Osteocyte (in vitro differentiated cells): ENCODE measurements at regions not wholly inside any gene's neighbourhood (a gene's known extent, or its start where the extent isn't known, plus 50 kb on each side); places are given as distances from the start of the nearest gene placed in this dataset.
"Not testable (repeated sequence)": the region's sequence is repeated elsewhere in the genome, so short reads cannot be mapped to it uniquely, and the experiment has no call there.

Experiments used
- DNase-seq: peaks from one replicate; pipeline ENCODE4 v3.0.0; 2021; ENCODE audit warnings: mixed read lengths; ENCODE audit not compliant: unreplicated experiment; ENCODE audit errors: extremely low spot score
- H3K27ac Mint-ChIP-seq: one replicate; pipeline ENCODE4 v1.8.0; 2021; ENCODE audit warnings: mild to moderate bottlenecking, mixed read lengths; ENCODE audit not compliant: unreplicated experiment
- H3K27me3 Mint-ChIP-seq: one replicate; pipeline ENCODE4 v1.8.0; 2021; ENCODE audit warnings: mixed read lengths; ENCODE audit not compliant: unreplicated experiment
- H3K36me3 Mint-ChIP-seq: one replicate; pipeline ENCODE4 v1.8.0; 2021; ENCODE audit warnings: mixed read lengths; ENCODE audit not compliant: unreplicated experiment
- H3K4me1 Mint-ChIP-seq: one replicate; pipeline ENCODE4 v1.8.0; 2021; ENCODE audit warnings: mixed read lengths; ENCODE audit not compliant: unreplicated experiment
- H3K4me3 Mint-ChIP-seq: one replicate; pipeline ENCODE4 v1.8.0; 2021; ENCODE audit warnings: mild to moderate bottlenecking, moderate library complexity, mixed read lengths; ENCODE audit not compliant: unreplicated experiment
- H3K9me3 Mint-ChIP-seq: one replicate; pipeline ENCODE4 v1.8.0; 2021; ENCODE audit warnings: mixed read lengths; ENCODE audit not compliant: unreplicated experiment
- TF ChIP-seq, protein P1 (sequence below): fragments of 200-600 bp; sonication (generic); IDR thresholded peaks from 2 replicates; pipeline ENCODE4 v1.5.0; 2021; ENCODE audit warnings: antibody characterized with exemption, mild to moderate bottlenecking, moderate library complexity

DNA sequence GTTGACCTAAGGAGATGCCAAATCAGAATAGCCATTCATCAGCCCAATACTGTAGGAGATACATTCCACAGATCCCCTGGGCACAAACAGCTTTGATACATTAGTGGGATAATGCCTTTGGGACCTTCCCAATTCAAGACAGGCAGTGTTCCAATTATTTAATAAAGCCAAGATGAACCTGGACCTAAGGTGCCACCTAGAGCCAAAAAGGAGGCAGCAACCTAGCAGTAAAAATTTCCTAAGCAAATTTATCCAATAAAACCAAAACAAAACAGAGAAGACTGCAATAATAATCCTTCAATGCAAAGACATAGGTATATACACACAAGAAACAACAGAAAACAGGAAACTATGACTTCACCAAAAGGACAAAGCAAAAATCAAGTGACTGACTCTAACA is 253.0 kb downstream of the HINT1 start:
- TF ChIP-seq, protein P1, sequence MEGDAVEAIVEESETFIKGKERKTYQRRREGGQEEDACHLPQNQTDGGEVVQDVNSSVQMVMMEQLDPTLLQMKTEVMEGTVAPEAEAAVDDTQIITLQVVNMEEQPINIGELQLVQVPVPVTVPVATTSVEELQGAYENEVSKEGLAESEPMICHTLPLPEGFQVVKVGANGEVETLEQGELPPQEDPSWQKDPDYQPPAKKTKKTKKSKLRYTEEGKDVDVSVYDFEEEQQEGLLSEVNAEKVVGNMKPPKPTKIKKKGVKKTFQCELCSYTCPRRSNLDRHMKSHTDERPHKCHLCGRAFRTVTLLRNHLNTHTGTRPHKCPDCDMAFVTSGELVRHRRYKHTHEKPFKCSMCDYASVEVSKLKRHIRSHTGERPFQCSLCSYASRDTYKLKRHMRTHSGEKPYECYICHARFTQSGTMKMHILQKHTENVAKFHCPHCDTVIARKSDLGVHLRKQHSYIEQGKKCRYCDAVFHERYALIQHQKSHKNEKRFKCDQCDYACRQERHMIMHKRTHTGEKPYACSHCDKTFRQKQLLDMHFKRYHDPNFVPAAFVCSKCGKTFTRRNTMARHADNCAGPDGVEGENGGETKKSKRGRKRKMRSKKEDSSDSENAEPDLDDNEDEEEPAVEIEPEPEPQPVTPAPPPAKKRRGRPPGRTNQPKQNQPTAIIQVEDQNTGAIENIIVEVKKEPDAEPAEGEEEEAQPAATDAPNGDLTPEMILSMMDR, result peak; percentile 31
- no peak overlapping the region for H3K4me3 Mint-ChIP-seq
- peaks cover 18% of the 10 kb centered on the region for H3K27me3 Mint-ChIP-seq
- H3K9me3 Mint-ChIP-seq, result peaks cover 37% of the 10 kb centered on the region
- H3K36me3 Mint-ChIP-seq, result no peaks in the 10 kb centered on the region
- H3K4me1 Mint-ChIP-seq, result no peaks in the 10 kb centered on the region
- no peak overlapping the region for H3K27ac Mint-ChIP-seq
- no peak for DNase-seq

DNA sequence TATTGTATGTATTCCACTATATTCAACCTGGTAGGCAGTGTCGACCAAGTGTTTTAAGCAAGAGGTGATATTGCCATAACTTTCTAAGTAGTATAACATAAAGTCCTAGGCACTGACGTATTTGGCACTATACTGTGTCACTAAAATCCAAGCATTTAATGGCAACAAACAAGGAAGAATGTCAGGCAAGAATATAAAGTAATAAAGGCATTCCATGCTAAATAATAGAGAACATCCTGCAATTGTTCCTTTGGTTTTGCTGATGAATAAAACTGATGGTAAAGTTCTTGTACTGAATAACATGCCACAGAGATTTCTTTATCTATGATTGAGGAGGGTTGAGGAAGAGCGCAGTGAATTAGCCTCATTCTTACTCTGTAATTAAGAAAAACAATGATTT is 256.9 kb downstream of the HINT1 start:
- H3K4me3 Mint-ChIP-seq, result no peak overlapping the region
- no peak overlapping the region for H3K27ac Mint-ChIP-seq
- H3K4me1 Mint-ChIP-seq, result no peaks in the 10 kb centered on the region
- TF ChIP-seq, protein P1, result no peak
- no peak for DNase-seq
- H3K27me3 Mint-ChIP-seq, result peaks cover 11% of the 10 kb centered on the region
- peaks cover 14% of the 10 kb centered on the region for H3K9me3 Mint-ChIP-seq
- no peaks in the 10 kb centered on the region for H3K36me3 Mint-ChIP-seq

DNA sequence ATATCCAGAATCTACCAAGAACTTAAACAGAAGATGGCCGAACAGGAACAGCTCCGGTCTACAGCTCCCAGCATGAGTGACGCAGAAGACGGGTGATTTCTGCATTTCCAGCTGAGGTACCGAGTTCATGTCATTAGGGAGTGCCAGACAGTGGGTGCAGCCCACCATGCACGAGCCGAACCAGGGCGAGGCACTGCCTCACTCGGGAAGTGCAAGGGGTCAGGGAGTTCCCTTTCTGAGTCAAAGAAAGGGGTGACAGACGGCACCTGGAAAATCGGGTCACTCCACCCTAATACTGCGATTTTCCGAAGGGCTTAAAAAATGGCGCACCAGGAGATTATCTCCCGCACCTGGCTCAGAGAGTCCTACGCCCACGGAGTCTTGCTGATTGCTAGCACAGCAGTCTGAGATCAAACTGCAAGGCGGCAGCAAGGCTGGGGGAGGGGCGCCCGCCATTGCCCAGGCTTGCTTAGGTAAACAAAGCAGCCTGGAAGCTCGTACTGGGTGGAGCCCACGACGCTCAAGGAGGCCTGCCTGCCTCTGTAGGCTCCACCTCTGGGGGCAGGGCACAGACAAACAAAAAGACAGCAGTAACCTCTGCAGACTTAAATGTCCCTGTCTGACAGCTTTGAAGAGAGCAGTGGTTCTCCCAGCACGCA is 267.4 kb downstream of the HINT1 start:
- H3K27ac Mint-ChIP-seq, result not testable (repeated sequence)
- peak overlapping the region; percentile 15 for H3K4me3 Mint-ChIP-seq

DNA sequence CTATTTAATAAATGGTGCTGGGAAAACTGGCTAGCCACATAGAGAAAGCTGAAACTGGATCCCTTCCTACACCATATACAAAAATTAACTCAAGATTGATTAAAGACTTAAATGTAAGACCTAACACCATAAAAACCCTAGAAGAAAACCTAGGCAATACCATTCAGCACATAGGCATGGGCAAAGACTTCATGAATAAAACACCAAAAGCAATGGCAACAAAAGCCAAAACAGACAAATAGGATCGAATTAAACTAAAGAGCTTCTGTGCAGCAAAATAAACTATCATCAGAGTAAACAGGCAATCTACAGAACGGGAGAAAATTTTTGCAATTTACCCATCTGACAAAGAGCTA is 267.9 kb downstream of the HINT1 start:
- not testable (repeated sequence) for H3K36me3 Mint-ChIP-seq, H3K4me1 Mint-ChIP-seq, DNase-seq, H3K27ac Mint-ChIP-seq
- Mint-ChIP-seq H3K27me3 (peaks cover 13% of the 10 kb centered on the region), H3K9me3 (peaks cover 12% of the 10 kb centered on the region), H3K4me3 (peak overlapping the region; percentile 15)

More for the DNA sequence above, 267.4 kb downstream of the HINT1 start:
- not testable (repeated sequence) for DNase-seq, H3K36me3 Mint-ChIP-seq, H3K4me1 Mint-ChIP-seq
- H3K9me3 Mint-ChIP-seq, result peaks cover 12% of the 10 kb centered on the region
- H3K27me3 Mint-ChIP-seq, result peaks cover 11% of the 10 kb centered on the region

DNA sequence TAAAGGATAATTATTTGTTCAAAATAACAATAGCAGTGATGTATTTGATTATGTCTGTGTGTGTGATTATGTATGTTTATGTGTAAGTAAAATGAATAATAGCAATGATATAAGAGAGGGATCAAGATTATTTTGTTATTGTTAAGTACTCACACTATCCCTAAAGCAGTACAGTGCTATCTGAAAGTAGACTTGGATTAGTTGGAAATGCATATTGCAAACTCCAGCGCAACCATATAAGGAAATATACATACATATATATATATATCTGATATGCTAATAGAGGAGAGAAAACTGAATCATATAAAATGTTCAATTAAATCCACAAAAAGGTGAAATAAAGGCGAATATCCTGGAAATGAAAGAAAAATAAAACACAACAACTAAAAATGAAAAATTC is 268.4 kb downstream of the HINT1 start:
- DNase-seq, result no peak
- Mint-ChIP-seq H3K27ac (no peak overlapping the region), H3K36me3 (peaks cover 5% of the 10 kb centered on the region), H3K9me3 (peaks cover 12% of the 10 kb centered on the region), H3K4me1 (peaks cover 4% of the 10 kb centered on the region), H3K4me3 (no peak overlapping the region), H3K27me3 (peaks cover 8% of the 10 kb centered on the region)
- TF ChIP-seq, protein P1, result no peak

DNA sequence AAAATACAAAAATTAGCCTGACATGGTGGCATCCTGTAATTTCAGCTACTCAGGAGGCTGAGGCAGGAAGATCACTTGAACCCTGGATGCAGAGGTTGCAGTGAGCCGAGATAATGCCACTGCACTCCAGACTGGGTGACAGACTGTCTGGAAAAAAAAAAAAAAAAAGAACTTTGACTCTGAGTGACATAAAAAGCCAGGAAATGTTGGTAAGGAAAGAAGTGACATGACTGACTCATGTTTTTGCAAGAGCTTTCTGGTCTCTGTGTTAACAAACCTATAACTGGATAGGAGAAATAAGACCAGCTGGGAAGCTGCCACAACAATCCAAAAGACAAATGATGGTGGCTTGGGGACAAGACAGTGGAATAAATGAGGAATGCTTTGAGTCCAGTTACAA is 272.1 kb downstream of the HINT1 start:
- H3K36me3 Mint-ChIP-seq, result peaks cover 3% of the 10 kb centered on the region
- TF ChIP-seq, protein P1, result no peak
- H3K9me3 Mint-ChIP-seq, result peaks cover 7% of the 10 kb centered on the region
- peaks cover 4% of the 10 kb centered on the region for H3K4me1 Mint-ChIP-seq
- DNase-seq, result no peak
- no peak overlapping the region for H3K4me3 Mint-ChIP-seq
- peaks cover 4% of the 10 kb centered on the region for H3K27me3 Mint-ChIP-seq
- H3K27ac Mint-ChIP-seq, result no peak overlapping the region
